Lower leg skin (tissue), 3 donors: ENCODE measurements at regions not wholly inside any gene's neighbourhood (a gene's known extent, or its start where the extent isn't known, plus 50 kb on each side); places are given as distances from the start of the nearest gene placed in this dataset.

Source experiments
- CTCF ChIP-seq, 3 donors: fragments of 450-650 bp; IDR thresholded peaks; one replicate each; pipeline ENCODE4 v1.5.1; 2016; ENCODE audit warnings: antibody characterized with exemption in 3 of 3, mild to moderate bottlenecking in 3 of 3, moderate library complexity in 2 of 3
- POLR2A ChIP-seq, 2 donors: fragments of 450-650 bp; IDR thresholded peaks; one replicate each; pipeline ENCODE4 v1.6.1; 2016 to 2017; ENCODE audit warnings: antibody characterized with exemption in 2 of 2, mild to moderate bottlenecking in 1 of 2, moderate library complexity in 1 of 2

- no peak for TF ChIP-seq CTCF (IDR thresholded peaks at IDR 0.05)
- no peak for TF ChIP-seq POLR2A (IDR thresholded peaks at IDR 0.05)
These were observed 716.9 kb downstream of the ADGRL2 start for GRCh38 chr1:82517586-82517985.
